Effector memory CD4-positive, alpha-beta T cell (primary cell): ENCODE measurements at regions not wholly inside any gene's neighbourhood (a gene's known extent, or its start where the extent isn't known, plus 50 kb on each side); places are given as distances from the start of the nearest gene placed in this dataset.

Experiments used
- DNase-seq, 3 donors: peaks; one replicate each; pipeline ENCODE4 v3.0.0-alpha.2; 2020
- H3K27ac ChIP-seq: 2 replicates; pipeline ENCODE4 v1.7.0; 2013; ENCODE audit warnings: mild to moderate bottlenecking, low read length, moderate library complexity; ENCODE audit not compliant: insufficient read depth, poor library complexity, severe bottlenecking
- H3K27me3 ChIP-seq: replicated peaks from 2 replicates; pipeline ENCODE4 v1.7.0; 2013; ENCODE audit warnings: mild to moderate bottlenecking, low read length; ENCODE audit not compliant: insufficient read depth, control insufficient read depth, poor library complexity, severe bottlenecking
- H3K36me3 ChIP-seq: 2 replicates; pipeline ENCODE4 v1.7.0; 2013; ENCODE audit warnings: mild to moderate bottlenecking, low read length, moderate library complexity; ENCODE audit not compliant: control insufficient read depth, insufficient read depth
- H3K4me1 ChIP-seq: 2 replicates; pipeline ENCODE4 v1.7.0; 2013; ENCODE audit warnings: low read length, mild to moderate bottlenecking; ENCODE audit not compliant: control insufficient read depth, insufficient read depth, poor library complexity, severe bottlenecking
- H3K4me3 ChIP-seq: 2 replicates; pipeline ENCODE4 v1.7.0; 2013; ENCODE audit warnings: low read length, low read depth, mild to moderate bottlenecking; ENCODE audit not compliant: insufficient read depth, poor library complexity, severe bottlenecking
- H3K9me3 ChIP-seq: 2 replicates; pipeline ENCODE4 v1.7.0; 2013; ENCODE audit warnings: mild to moderate bottlenecking, low read length, moderate library complexity; ENCODE audit not compliant: control insufficient read depth

DNA sequence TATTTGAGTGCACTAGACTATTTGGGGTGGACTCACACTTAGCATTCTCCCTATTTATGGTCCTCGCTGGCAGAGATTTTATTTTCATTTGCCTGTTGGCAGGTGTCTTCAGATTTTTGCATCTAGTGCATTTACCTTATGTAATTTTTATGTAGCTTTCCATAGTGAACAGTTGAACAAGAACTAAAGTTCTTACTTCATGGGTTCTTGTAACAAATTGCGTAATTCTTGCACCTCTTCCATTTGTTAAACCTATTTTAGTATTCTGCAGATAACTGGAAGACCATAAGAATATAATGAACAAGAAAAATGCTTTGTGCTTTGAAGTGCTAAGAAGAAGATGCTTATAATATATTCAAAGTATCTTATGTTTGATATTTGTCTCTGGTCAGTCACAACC lies 252.8 kb upstream of the MMS22L start:
- no peak for DNase-seq
- Histone ChIP-seq H3K27me3 (no peaks in the 10 kb centered on the region), H3K9me3 (no peaks in the 10 kb centered on the region), H3K36me3 (no peaks in the 10 kb centered on the region), H3K27ac (no peak overlapping the region), H3K4me3 (no peak overlapping the region), H3K4me1 (no peaks in the 10 kb centered on the region)

DNA sequence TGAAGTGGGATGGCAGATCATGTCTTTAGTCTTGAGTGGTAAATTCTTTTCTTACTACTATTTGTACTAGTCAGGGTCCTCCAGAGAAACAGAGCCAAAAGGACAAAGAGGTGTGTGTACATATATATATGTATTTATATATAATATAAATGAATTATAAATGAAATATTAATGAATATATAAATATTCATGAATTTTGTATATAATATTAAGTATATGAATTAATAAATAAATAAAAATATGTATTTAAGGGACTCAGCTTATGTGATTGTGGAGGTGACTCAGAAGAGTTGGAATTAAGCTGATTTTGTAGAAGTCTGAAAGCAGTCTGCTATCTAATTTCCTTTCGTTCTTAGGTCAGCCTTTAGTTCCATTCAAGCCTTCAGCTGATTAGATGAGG lies 265.3 kb upstream of the MMS22L start:
- Histone ChIP-seq H3K27me3 (no peaks in the 10 kb centered on the region), H3K36me3 (no peaks in the 10 kb centered on the region), H3K9me3 (no peaks in the 10 kb centered on the region), H3K27ac (no peak overlapping the region), H3K4me3 (no peak overlapping the region), H3K4me1 (no peaks in the 10 kb centered on the region)
- no peak for DNase-seq

DNA sequence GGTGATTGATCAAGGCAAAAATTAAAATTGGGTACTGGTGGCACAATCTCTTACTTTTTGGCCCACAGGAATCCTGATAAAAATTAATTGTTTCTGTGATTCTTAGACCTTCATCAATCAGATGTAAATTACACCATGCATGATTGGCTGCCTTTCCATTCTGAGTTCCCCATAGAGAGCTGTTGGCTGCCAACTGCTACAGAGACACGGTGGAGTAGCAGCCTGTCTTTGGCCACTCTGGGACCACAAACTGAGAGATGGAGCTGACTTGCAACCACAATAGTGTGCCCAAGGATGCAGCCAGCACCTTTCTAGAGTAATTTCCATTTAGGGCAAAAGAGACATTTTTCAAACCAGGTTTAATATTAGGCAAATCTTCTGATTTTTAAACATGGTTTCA lies 274.3 kb upstream of the MMS22L start:
- no peaks in the 10 kb centered on the region for H3K36me3 ChIP-seq
- no peaks in the 10 kb centered on the region for H3K9me3 ChIP-seq
- no peaks in the 10 kb centered on the region for H3K27me3 ChIP-seq
- H3K4me3 ChIP-seq, result no peak overlapping the region
- H3K27ac ChIP-seq, result no peak overlapping the region
- H3K4me1 ChIP-seq, result no peaks in the 10 kb centered on the region
- DNase-seq, result no peak

- no peak for DNase-seq
- Histone ChIP-seq H3K27ac (no peak overlapping the region), H3K9me3 (no peaks in the 10 kb centered on the region), H3K4me3 (no peak overlapping the region), H3K4me1 (no peaks in the 10 kb centered on the region), H3K27me3 (no peaks in the 10 kb centered on the region), H3K36me3 (no peaks in the 10 kb centered on the region)
These were observed 280.5 kb upstream of the MMS22L start for GRCh38 chr6:97563529-97563928.

- Histone ChIP-seq H3K27me3 (no peaks in the 10 kb centered on the region), H3K9me3 (no peaks in the 10 kb centered on the region), H3K36me3 (no peaks in the 10 kb centered on the region), H3K27ac (no peak overlapping the region), H3K4me3 (no peak overlapping the region), H3K4me1 (no peaks in the 10 kb centered on the region)
- DNase-seq, result no peak
These were observed 289.9 kb upstream of the MMS22L start for GRCh38 chr6:97572943-97573342.

GRCh38 chr6:97586344-97586743 lies 303.3 kb upstream of the MMS22L start:
- no peak for DNase-seq
- no peaks in the 10 kb centered on the region for H3K36me3 ChIP-seq

DNA sequence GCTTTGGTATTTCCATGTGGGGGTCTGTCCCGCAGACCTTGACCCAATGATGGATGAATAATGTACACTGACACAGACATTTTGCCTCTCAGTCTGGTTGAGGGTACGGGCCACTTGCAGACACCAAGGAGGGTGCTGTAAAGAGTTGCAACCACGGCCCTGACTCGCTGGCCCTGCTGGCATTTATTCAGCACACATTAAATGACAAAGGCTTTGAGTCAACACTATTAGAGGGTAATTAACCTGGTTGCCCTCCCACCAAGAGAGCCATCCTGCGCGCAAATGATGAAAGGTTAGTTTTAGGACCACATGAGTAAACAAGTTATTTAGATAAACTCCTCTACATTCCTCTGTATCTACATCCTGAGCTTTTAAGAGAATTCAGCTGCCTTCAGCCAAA lies 308.9 kb upstream of the MMS22L start:
- H3K36me3 ChIP-seq, result no peaks in the 10 kb centered on the region
- DNase-seq, result no peak
- H3K4me1 ChIP-seq, result no peaks in the 10 kb centered on the region
- no peaks in the 10 kb centered on the region for H3K27me3 ChIP-seq
- no peak overlapping the region for H3K4me3 ChIP-seq
- H3K9me3 ChIP-seq, result no peaks in the 10 kb centered on the region
- no peak overlapping the region for H3K27ac ChIP-seq

More at GRCh38 chr6:97586344-97586743, 303.3 kb upstream of the MMS22L start:
- Histone ChIP-seq H3K4me1 (no peaks in the 10 kb centered on the region), H3K4me3 (no peak overlapping the region), H3K27ac (no peak overlapping the region), H3K9me3 (no peaks in the 10 kb centered on the region), H3K27me3 (no peaks in the 10 kb centered on the region)

GRCh38 chr6:97594844-97595243 lies 311.8 kb upstream of the MMS22L start:
- Histone ChIP-seq H3K36me3 (no peaks in the 10 kb centered on the region), H3K27ac (no peak overlapping the region), H3K4me3 (no peak overlapping the region), H3K27me3 (no peaks in the 10 kb centered on the region), H3K4me1 (no peaks in the 10 kb centered on the region), H3K9me3 (no peaks in the 10 kb centered on the region)
- no peak for DNase-seq

- no peak overlapping the region for H3K27ac ChIP-seq
- no peak overlapping the region for H3K4me3 ChIP-seq
- H3K27me3 ChIP-seq, result no peaks in the 10 kb centered on the region
- no peaks in the 10 kb centered on the region for H3K9me3 ChIP-seq
- DNase-seq, result no peak
- no peaks in the 10 kb centered on the region for H3K36me3 ChIP-seq
- no peaks in the 10 kb centered on the region for H3K4me1 ChIP-seq
These were observed 338.1 kb upstream of the MMS22L start for GRCh38 chr6:97621111-97621510.

DNA sequence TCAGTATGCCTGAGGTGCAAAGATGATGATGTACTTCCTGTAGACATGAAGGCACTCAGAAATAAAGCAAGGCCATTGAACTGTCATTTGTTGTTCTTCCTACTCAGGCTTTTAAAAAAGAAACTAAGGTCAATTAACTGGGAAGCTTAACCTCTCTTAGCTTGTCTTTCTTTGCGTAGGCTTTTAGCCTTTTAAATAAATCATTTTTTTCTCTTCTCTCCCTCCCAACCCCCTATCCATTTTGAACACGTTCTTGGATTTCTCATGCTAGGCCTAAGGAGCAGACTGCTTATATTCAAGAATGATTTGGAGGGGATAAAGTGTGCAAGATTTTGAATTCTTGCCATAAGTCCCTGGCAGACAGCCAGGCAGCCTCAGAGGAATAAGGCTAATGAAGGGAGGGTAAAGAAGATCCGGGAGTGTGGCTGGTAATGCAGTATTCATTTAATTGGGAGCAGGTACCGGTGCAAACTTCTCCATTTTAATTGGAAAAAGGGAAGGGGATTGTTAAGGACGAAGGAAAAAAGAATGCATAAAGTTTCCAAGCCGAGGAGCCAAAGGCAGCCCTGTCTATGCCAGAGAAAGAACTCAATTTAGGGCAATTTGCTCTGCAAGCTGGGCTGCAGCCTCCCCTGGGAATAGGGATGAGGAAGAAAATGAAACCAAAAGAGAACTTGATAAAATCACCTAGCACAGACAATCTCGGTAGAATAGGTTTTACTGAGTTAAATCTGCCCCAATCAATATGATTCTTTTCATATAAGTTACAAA lies 343.8 kb upstream of the MMS22L start:
- no peak overlapping the region for H3K4me3 ChIP-seq
- no peaks in the 10 kb centered on the region for H3K27me3 ChIP-seq
- DNase-seq, result no peak
- no peaks in the 10 kb centered on the region for H3K9me3 ChIP-seq
- no peak overlapping the region for H3K27ac ChIP-seq
- H3K36me3 ChIP-seq, result no peaks in the 10 kb centered on the region
- H3K4me1 ChIP-seq, result no peaks in the 10 kb centered on the region
